B cell (primary cell): ENCODE measurements at regions not wholly inside any gene's neighbourhood (a gene's known extent, or its start where the extent isn't known, plus 50 kb on each side); places are given as distances from the start of the nearest gene placed in this dataset.

ENCODE experiments used
- CTCF ChIP-seq: fragments of 200-600 bp; IDR thresholded peaks from one replicate; pipeline ENCODE4 v1.8.0; 2022; ENCODE audit warnings: antibody characterized with exemption, mild to moderate bottlenecking
- EZH2 ChIP-seq: IDR thresholded peaks from 2 replicates; pipeline ENCODE4 v1.6.1; 2012; ENCODE audit warnings: borderline replicate concordance, low read depth, mild to moderate bottlenecking, moderate library complexity, low read length; ENCODE audit not compliant: insufficient read depth, poor library complexity, severe bottlenecking

GRCh38 chr4:8772499-8773123, 99.0 kb downstream of the HMX1 start:
- TF ChIP-seq CTCF (no peak), EZH2 (no peak)
